ENCODE measurements at regions not wholly inside any gene's neighbourhood (a gene's known extent, or its start where the extent isn't known, plus 50 kb on each side); places are given as distances from the start of the nearest gene placed in this dataset.
A peak's percentile ranks its signal among the peaks of the same experiment; 100 is the strongest.

GRCh38 chr5:56589481-56589860, 225.9 kb upstream of the MAP3K1 start:
- Histone ChIP-seq H3K27me3 (ENCODE audit: insufficient read depth, low read length) (no peaks in the 10 kb centered on the region), H3K14ac (ENCODE audit: insufficient read depth, low read length) (peak overlapping the region; percentile 74; the same call in 1 of the 2 replicates), H3K9me3 (ENCODE audit: control insufficient read depth, low read depth, low read length) (no peaks in the 10 kb centered on the region), H2BK120ac (ENCODE audit: low read depth, low read length, poor library complexity, severe bottlenecking) (peak overlapping the region; percentile 42), H4K5ac (ENCODE audit: insufficient read length, low read depth, low read length) (no peak overlapping the region), H3K4me2 (ENCODE audit: insufficient read depth, insufficient read length, low read length) (no peak overlapping the region), H2BK20ac (ENCODE audit: low read depth, low read length, poor library complexity, severe bottlenecking) (no peak overlapping the region), H3K4ac (ENCODE audit: low read depth, low read length) (no peak overlapping the region), H3K23ac (ENCODE audit: insufficient read length, low read depth, low read length) (no peak overlapping the region), H4K8ac (replicated peaks; ENCODE audit: insufficient read length, low read depth, low read length) (no peak overlapping the region), H2AFZ (ENCODE audit: low read length) (no peak overlapping the region), H3K79me1 (ENCODE audit: insufficient read depth, low read depth, low read length, poor library complexity, severe bottlenecking) (no peaks in the 10 kb centered on the region), H3K18ac (ENCODE audit: insufficient read length, low read depth, low read length) (no peak overlapping the region), H4K20me1 (ENCODE audit: control insufficient read depth, insufficient read depth, insufficient read length) (no peaks in the 10 kb centered on the region), H2BK12ac (ENCODE audit: insufficient read length, low read depth, low read length) (peak overlapping the region; percentile 53), H3K79me2 (ENCODE audit: insufficient read depth, low read length) (no peaks in the 10 kb centered on the region), H3K9ac (ENCODE audit: extremely low read depth, insufficient read length, low read length) (no peak overlapping the region), H3K4me1 (ENCODE audit: insufficient read depth, low read length) (no peaks in the 10 kb centered on the region), H2BK5ac (ENCODE audit: insufficient read length, low read length) (no peak overlapping the region), H3K27ac (ENCODE audit: insufficient read length, low read depth, low read length) (no peak overlapping the region), H3K56ac (ENCODE audit: insufficient read length, low read depth, low read length) (no peak overlapping the region), H2AK5ac (ENCODE audit: insufficient read length, low read length) (no peak overlapping the region), H3K23me2 (ENCODE audit: insufficient read length, low read depth, low read length, poor library complexity, severe bottlenecking) (no peaks in the 10 kb centered on the region), H2BK15ac (ENCODE audit: low read depth, low read length) (no peak overlapping the region), H3T11ph (ENCODE audit: low read length) (no peak overlapping the region), H4K91ac (ENCODE audit: insufficient read length, low read depth, low read length) (peak overlapping the region; percentile 82)
- Mint-ChIP-seq H3K27ac (no peak overlapping the region), H3K36me3 (ENCODE audit: insufficient read depth in 1 of 3, low read depth in 3 of 3) (no peaks in the 10 kb centered on the region), H3K27me3 (ENCODE audit: low read depth) (no peaks in the 10 kb centered on the region), H3K4me3 (no peak overlapping the region), H3K9me3 (0 out of 5 replicates have a peak, but pooled peaks cover 0 to under 1% of the 10 kb centered on the region in 2 experiments), H3K4me1 (peaks cover 0 to 2% of the 10 kb centered on the region in 2 experiments; a peak in 1 of 4 replicates)
- no peak for DNase-seq
- WGBS (ENCODE audit: extremely low coverage, insufficient read length, low lambda C conversion rate): no CpG with 5 or more reads among the region's 6 CpGs
- TF ChIP-seq CTCF (conservative IDR thresholded peaks at IDR 0.05): no peak

Measured in H9 (cell line).